ENCODE measurements at regions not wholly inside any gene's neighbourhood (a gene's known extent, or its start where the extent isn't known, plus 50 kb on each side); places are given as distances from the start of the nearest gene placed in this dataset.
A peak's percentile ranks its signal among the peaks of the same experiment; 100 is the strongest.

GRCh38 chr2:102939207-102939606 is 177.4 kb downstream of the TMEM182 start:
- no peak overlapping the region for H3K4me3 ChIP-seq
- H3K27me3 ChIP-seq: no peaks in the 10 kb centered on the region
- DNase-seq: no peak
- H3K36me3 ChIP-seq: no peaks in the 10 kb centered on the region
- no peaks in the 10 kb centered on the region for H3K9me3 ChIP-seq

GRCh38 chr2:102940684-102941083 is 178.9 kb downstream of the TMEM182 start:
- no peak for DNase-seq
- no peaks in the 10 kb centered on the region for H3K9me3 ChIP-seq
- H3K36me3 ChIP-seq: no peaks in the 10 kb centered on the region
- no peaks in the 10 kb centered on the region for H3K27me3 ChIP-seq
- H3K4me3 ChIP-seq: no peak overlapping the region

GRCh38 chr2:102942107-102942506 is 180.3 kb downstream of the TMEM182 start:
- no peaks in the 10 kb centered on the region for H3K27me3 ChIP-seq
- H3K4me3 ChIP-seq: no peak overlapping the region
- no peaks in the 10 kb centered on the region for H3K9me3 ChIP-seq
- no peak for DNase-seq
- no peaks in the 10 kb centered on the region for H3K36me3 ChIP-seq

GRCh38 chr2:102943251-102943650 is 181.4 kb downstream of the TMEM182 start:
- DNase-seq: no peak
- no peaks in the 10 kb centered on the region for H3K36me3 ChIP-seq
- H3K4me3 ChIP-seq: no peak overlapping the region
- no peaks in the 10 kb centered on the region for H3K27me3 ChIP-seq
- H3K9me3 ChIP-seq: no peaks in the 10 kb centered on the region

- no peak overlapping the region for H3K4me3 ChIP-seq
- no peaks in the 10 kb centered on the region for H3K27me3 ChIP-seq
- no peaks in the 10 kb centered on the region for H3K36me3 ChIP-seq
- no peaks in the 10 kb centered on the region for H3K9me3 ChIP-seq
- DNase-seq: peak; percentile 7
These were observed 188.6 kb downstream of the TMEM182 start for GRCh38 chr2:102950371-102950946.

- Histone ChIP-seq H3K4me3 (no peak overlapping the region), H3K9me3 (no peaks in the 10 kb centered on the region), H3K27me3 (no peaks in the 10 kb centered on the region), H3K36me3 (no peaks in the 10 kb centered on the region)
- no peak for DNase-seq
These were observed 189.4 kb downstream of the TMEM182 start for GRCh38 chr2:102951249-102951648.

GRCh38 chr2:102967451-102967850 is 205.6 kb downstream of the TMEM182 start:
- peak; percentile 86 for DNase-seq
- no peaks in the 10 kb centered on the region for H3K27me3 ChIP-seq
- no peak overlapping the region for H3K4me3 ChIP-seq
- H3K9me3 ChIP-seq: no peaks in the 10 kb centered on the region
- no peaks in the 10 kb centered on the region for H3K36me3 ChIP-seq

- DNase-seq: no peak
- no peaks in the 10 kb centered on the region for H3K9me3 ChIP-seq
- no peaks in the 10 kb centered on the region for H3K36me3 ChIP-seq
- no peaks in the 10 kb centered on the region for H3K27me3 ChIP-seq
- no peak overlapping the region for H3K4me3 ChIP-seq
These were observed 206.5 kb downstream of the TMEM182 start for GRCh38 chr2:102968375-102968774.

GRCh38 chr2:102971701-102972100 is 209.9 kb downstream of the TMEM182 start:
- no peaks in the 10 kb centered on the region for H3K36me3 ChIP-seq
- no peak for DNase-seq
- H3K27me3 ChIP-seq: no peaks in the 10 kb centered on the region
- H3K4me3 ChIP-seq: no peak overlapping the region
- no peaks in the 10 kb centered on the region for H3K9me3 ChIP-seq

- Histone ChIP-seq H3K27me3 (no peaks in the 10 kb centered on the region; the same call in 1 of the 2 replicates), H3K9me3 (no peaks in the 10 kb centered on the region), H3K4me3 (no peak overlapping the region), H3K36me3 (no peaks in the 10 kb centered on the region)
- DNase-seq: peak; percentile 38
These were observed 214.5 kb downstream of the TMEM182 start for GRCh38 chr2:102975996-102976975.

GRCh38 chr2:102977426-102978090 is 215.7 kb downstream of the TMEM182 start:
- no peak for DNase-seq
- Histone ChIP-seq H3K4me3 (no peak overlapping the region), H3K36me3 (no peaks in the 10 kb centered on the region), H3K27me3 (no peaks in the 10 kb centered on the region; the same call in 1 of the 2 replicates), H3K9me3 (no peaks in the 10 kb centered on the region)

- H3K9me3 ChIP-seq: no peaks in the 10 kb centered on the region
- no peak overlapping the region for H3K4me3 ChIP-seq
- DNase-seq: no peak
- no peaks in the 10 kb centered on the region; the same call in 1 of the 2 replicates for H3K27me3 ChIP-seq
- no peaks in the 10 kb centered on the region for H3K36me3 ChIP-seq
These were observed 216.3 kb downstream of the TMEM182 start for GRCh38 chr2:102978091-102978490.

- H3K27me3 ChIP-seq: no peaks in the 10 kb centered on the region; the same call in 1 of the 2 replicates
- H3K9me3 ChIP-seq: no peaks in the 10 kb centered on the region
- no peak overlapping the region for H3K4me3 ChIP-seq
- DNase-seq: no peak
- no peaks in the 10 kb centered on the region for H3K36me3 ChIP-seq
These were observed 217.6 kb downstream of the TMEM182 start for GRCh38 chr2:102979429-102979828.

GRCh38 chr2:102983786-102984185 is 222.0 kb downstream of the TMEM182 start:
- DNase-seq: no peak
- no peaks in the 10 kb centered on the region for H3K36me3 ChIP-seq
- H3K27me3 ChIP-seq: no peaks in the 10 kb centered on the region
- no peaks in the 10 kb centered on the region for H3K9me3 ChIP-seq
- no peak overlapping the region for H3K4me3 ChIP-seq

- DNase-seq: no peak
- no peaks in the 10 kb centered on the region for H3K27me3 ChIP-seq
- no peaks in the 10 kb centered on the region for H3K9me3 ChIP-seq
- H3K36me3 ChIP-seq: no peaks in the 10 kb centered on the region
- H3K4me3 ChIP-seq: no peak overlapping the region
These were observed 225.1 kb downstream of the TMEM182 start for GRCh38 chr2:102986826-102987490.

- no peak for DNase-seq
- Histone ChIP-seq H3K4me3 (no peak overlapping the region), H3K36me3 (no peaks in the 10 kb centered on the region), H3K27me3 (no peaks in the 10 kb centered on the region), H3K9me3 (no peaks in the 10 kb centered on the region)
These were observed 230.8 kb downstream of the TMEM182 start for GRCh38 chr2:102992607-102993006.

GRCh38 chr2:102999958-103000357 is 238.1 kb downstream of the TMEM182 start:
- DNase-seq: no peak
- H3K36me3 ChIP-seq: no peaks in the 10 kb centered on the region
- H3K4me3 ChIP-seq: no peak overlapping the region
- H3K9me3 ChIP-seq: no peaks in the 10 kb centered on the region
- no peaks in the 10 kb centered on the region for H3K27me3 ChIP-seq

All from MG63 (cell line).